PC-3 (cell line): ENCODE measurements at regions not wholly inside any gene's neighbourhood (a gene's known extent, or its start where the extent isn't known, plus 50 kb on each side); places are given as distances from the start of the nearest gene placed in this dataset.

Experiments used
- EZH2 ChIP-seq: fragments of 300-600 bp; sonication (generic); IDR thresholded peaks from one replicate; pipeline ENCODE4 v1.6.1; 2017; ENCODE audit warnings: antibody characterized with exemption, mild to moderate bottlenecking, low read length; ENCODE audit not compliant: unreplicated experiment
- TF ChIP-seq, protein P1 (sequence below): fragments of 300-600 bp; sonication (generic); conservative IDR thresholded peaks from 2 replicates; pipeline ENCODE4 v1.5.1; 2017; ENCODE audit warnings: antibody characterized with exemption, low read depth, mild to moderate bottlenecking, low read length

GRCh38 chr1:104624538-104624937, 874.8 kb downstream of the AMY1C start:
- TF ChIP-seq, protein P1, sequence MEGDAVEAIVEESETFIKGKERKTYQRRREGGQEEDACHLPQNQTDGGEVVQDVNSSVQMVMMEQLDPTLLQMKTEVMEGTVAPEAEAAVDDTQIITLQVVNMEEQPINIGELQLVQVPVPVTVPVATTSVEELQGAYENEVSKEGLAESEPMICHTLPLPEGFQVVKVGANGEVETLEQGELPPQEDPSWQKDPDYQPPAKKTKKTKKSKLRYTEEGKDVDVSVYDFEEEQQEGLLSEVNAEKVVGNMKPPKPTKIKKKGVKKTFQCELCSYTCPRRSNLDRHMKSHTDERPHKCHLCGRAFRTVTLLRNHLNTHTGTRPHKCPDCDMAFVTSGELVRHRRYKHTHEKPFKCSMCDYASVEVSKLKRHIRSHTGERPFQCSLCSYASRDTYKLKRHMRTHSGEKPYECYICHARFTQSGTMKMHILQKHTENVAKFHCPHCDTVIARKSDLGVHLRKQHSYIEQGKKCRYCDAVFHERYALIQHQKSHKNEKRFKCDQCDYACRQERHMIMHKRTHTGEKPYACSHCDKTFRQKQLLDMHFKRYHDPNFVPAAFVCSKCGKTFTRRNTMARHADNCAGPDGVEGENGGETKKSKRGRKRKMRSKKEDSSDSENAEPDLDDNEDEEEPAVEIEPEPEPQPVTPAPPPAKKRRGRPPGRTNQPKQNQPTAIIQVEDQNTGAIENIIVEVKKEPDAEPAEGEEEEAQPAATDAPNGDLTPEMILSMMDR = no peak
- no peak for TF ChIP-seq EZH2
